GM21526 (cell line): ENCODE measurements at regions not wholly inside any gene's neighbourhood (a gene's known extent, or its start where the extent isn't known, plus 50 kb on each side); places are given as distances from the start of the nearest gene placed in this dataset.

Source experiments
- ATAC-seq: cut with Tn5 transposase; IDR thresholded peaks from one replicate; pipeline ENCODE4 v1.9.1; 2021; ENCODE audit warnings: moderate library complexity; ENCODE audit not compliant: unreplicated experiment, low FRiP score

DNA sequence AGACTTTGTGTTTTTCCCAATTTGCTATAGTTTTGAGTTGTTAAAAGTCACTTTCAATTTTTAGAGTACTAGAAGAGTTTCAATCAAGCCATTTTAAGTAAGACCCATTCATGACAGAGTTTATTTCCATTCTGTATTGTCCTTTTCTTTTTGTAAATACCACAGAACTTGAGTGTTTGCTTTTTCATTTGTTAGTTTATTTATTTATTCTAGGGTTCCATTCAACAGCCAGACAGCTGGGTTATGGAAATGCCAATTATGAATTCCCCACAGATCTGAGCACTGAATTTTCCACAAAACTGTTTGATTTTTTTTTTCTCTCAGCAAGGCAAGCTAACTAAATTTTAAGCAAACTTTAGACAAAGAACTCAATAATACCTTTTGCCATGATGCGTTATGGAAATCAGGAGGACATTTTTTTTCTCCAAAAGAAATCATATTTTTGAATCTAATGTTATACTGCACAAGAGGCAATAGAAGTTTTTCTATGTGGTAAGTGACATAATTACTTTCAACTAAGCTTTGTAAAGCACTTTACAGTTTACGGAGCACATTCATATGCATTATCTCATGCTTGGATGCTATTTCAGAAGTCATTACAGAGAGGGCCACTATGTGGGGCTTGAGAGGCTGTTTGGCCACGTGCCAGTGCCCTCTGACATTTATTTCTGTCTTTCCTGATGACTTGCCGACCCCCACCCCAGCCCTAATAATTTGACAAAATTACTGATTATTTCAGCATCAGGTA, 181.5 kb downstream of the VRK1 start:
- ATAC-seq = no peak

DNA sequence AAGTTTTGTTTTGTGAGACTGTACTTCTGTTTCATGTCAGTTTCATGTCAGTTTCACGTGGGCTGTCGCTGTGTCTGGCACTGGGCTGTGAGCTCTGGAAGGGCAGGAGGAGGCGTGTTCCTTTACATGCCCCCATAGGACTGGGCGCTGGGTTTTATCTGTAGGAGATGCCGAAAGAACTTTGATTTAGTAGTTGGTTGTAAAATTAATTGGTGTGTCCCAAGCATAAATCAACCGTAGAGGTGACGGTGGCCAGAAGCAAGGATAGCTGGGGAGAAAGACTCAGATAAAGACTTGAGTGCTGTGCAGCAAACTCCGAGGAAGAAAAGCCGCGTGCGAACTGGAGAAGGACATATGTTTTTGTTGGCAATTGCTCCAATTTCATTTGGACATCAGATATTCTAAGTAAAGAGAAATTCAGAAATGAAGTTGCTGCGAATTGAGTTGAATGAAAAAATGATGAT, 182.5 kb downstream of the VRK1 start:
- no peak for ATAC-seq

DNA sequence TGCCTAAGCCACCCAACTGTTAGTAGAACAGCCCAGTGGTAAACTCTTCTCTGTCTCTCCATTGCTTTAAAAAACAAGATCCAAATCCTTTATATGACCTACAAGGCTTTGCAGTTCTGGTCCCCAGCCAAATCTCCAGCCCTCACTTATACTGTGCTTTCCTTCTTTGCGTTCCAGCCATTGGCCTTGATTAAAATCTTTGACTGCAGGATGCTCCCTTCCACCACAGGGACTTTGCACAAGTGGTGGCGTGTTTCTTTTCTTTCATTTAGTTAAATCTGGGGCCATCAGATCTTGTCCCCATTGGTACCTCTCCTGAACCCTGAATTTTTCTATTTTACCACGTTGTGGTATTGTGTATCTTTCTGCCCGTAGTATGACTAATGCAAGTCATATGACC, 183.7 kb downstream of the VRK1 start:
- ATAC-seq = no peak

DNA sequence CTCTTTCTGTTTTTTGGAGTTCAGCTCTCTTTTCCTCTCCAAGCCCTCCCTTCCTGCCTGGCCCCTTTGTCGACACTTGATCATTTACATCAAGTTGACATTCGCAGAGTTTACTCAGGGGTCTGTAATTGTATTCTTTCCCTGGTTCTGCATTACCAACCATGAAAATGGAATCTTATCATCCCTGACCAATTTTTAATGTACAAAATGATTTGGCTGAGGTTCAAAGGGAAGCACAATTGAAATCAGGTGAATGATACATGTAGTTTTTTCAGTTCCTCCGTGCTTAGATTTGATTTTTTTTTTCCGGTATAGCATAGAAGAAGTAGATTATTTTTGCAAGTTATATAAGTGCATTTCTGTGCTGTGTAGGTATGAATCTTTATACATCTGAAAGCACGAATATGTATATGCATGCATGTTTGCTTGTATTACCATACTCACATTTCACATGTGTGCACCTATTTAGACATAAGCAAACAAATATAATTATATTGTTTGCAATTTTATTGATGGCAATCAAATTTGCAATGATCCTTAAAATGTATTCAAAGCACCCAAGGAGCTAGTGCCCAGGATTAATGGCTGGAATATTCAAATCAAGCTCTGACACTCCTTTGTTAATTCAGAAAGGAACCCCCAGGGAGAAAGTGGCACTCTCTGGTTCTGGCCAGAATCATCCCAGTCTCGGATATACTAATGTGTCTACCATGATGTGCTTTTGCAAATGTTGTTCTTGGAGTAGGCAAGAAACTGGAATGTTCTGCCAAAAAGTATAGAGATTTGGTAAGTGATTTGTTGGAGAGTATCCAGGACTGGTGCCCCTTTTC, 189.3 kb downstream of the VRK1 start:
- ATAC-seq = no peak

DNA sequence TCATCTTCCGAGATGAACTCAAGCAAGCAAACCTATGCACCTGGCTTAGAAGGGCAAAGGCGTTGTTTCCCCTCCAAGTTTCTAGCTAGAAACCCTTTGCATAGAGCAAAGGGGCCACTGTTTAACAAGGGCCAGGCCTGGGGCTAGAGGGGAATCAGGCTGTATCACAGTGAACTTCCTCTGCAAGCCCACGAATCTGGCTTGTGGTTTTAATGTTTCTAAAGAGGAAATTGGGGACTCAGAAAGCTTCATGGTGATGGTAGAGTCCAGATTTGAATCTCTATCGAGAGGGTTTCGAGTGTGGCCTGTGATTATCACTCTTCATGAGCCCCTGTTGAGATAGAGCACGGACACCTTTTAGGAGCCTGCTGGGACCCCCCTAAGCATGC, 189.9 kb downstream of the VRK1 start:
- ATAC-seq = no peak

DNA sequence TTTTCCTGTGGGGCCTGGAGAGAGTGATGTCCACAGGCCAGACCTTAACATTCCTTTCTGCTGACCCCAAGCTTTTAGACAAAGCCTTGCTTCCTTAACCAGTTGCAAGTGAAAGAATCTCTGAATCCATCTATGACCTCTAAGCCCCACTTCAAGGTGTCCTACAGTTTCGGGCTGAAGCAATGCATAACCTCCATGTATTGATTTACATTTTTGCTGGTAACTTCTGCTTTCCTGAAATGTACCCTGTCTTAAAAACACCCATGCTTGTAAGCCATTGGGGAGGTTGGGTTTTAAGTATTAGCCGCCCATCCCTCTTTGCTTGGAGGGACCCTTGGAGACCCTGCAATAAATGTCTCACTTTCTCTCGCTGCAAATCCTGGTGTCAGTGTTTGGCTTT, 190.6 kb downstream of the VRK1 start:
- no peak for ATAC-seq

DNA sequence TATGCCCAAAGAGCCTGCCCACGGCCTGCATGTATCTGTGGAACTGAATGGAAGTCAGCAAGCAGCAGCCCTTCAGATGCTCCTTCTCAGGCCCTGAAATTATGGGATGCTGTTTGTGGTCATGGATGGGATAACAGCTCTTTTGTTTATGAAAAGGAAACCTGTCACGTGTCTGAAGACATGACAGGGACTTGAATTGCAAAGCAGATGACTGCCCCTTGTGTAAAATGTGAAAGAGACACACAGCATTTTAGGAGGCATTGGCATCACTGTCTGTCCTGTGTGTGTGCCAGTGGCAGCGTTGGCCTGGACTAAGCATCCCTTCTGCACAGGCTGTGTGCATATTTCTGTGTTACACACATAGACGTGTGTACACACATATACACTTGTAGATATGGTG, 192.1 kb downstream of the VRK1 start:
- ATAC-seq = no peak

DNA sequence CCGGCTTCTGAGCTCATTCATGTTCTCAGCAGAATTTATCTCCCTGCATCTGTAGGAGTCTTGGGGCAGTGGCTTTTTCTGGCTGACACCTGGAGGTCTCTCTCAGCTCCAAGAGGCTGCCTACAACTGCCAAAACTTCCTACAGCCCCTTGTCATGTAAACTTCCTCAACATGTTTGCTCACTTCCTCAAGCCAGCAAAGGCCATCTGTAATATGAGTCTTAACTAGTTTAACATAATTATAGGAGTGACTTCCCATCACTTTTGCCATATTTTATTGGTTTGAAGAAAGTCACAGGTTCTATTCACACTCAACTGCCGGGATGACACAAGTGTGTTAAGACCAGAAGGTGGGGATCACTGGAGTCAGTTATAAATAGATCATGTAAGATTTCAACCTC, 194.0 kb downstream of the VRK1 start:
- no peak for ATAC-seq

DNA sequence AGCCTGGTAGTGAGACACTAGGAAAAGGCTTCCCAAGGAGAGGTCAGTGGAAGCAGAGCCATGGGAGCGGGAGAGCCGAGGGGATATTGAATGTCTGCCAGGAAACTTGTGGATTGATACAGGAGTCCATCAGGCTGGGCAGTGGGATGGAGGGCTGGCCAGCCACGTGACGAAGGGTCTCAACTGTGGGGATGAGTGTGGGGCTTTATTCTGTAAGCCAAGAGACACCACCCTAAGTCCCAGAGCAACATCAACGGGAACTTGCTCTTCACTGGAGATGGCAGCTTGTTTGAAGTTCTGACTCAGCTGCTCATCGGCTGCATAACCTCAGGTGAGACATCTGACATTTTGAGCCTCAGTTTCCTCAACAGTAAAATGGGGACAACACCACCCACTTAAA, 197.8 kb downstream of the VRK1 start:
- no peak for ATAC-seq

DNA sequence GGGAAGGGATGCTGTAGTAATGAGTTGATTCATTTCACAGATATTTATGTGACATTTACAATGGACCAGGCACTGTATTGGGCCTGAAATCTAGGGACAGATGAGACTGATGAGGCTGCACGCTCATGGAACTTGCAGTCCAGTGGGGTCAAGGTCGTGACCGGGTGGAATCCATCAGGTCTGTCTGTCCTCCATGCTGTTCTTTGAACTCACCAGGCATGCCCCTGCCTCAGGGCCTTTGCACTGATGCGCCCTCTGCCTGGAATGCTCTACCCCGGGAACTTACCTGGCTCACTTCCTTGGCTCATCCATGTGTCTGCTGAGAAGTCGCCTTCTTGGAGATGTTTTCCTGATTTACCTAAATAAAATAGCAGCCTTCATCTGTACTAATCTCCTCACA, 200.1 kb downstream of the VRK1 start:
- no peak for ATAC-seq

DNA sequence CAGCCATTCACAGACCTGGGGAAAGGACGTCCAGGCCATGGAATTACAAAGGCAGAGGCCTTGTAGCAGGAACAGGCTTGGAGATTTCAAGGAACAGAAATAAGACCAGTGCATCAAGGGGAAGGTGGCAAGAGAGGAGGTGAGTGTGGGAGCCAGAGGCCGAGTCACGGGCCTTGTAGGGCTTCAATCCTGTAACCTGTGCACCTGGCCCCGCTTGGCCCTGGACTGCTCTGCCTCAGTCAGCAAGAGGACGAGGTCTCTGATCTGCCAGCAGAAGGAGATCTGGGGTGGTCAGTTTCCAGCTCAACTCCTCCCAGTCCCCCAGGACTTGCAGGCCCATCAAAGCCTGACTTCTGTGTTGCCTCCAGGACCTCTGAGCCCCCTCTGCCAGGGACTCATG, 200.8 kb downstream of the VRK1 start:
- ATAC-seq = no peak

DNA sequence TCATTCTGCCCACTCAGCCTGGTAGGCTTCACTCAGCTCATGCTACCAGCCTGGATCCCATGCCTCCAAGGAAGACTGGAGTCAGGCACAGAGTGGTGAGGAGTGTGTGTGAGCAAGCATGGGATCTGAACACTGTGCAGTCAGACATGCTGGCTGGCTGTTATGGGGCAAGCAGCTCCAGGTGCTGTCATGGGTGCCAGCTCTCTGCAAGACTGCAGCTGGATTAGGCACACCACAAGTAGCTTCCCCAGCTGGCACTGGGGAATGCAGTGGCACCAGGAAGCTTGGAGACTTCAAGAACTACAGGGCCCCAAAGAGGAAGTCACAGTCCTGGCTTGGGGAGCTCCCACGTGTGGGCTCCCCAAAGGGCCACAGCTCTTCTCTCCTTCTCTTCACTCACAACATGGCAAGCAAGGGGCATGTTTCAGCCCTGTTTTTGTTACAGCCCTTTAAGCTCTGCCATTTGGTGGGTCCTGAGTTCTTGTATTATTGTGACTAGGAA, 202.5 kb downstream of the VRK1 start:
- ATAC-seq = no peak

DNA sequence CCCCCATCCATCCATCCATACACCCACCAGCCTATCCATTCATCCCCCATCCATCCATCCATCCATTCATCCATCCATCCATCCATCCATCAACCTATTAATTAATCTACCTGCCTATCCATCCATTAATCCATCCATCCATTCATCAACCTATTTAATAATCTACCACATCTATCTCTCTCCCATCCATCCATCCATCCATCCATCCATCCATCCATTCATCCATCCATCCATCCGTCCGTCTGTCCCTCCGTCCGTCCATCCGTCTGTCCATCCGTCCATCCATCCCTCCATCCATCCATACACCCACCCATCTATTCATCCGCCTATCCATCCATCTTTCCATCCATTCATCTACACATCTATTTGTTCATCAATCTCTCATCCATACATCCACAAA, 205.3 kb downstream of the VRK1 start:
- no peak for ATAC-seq

DNA sequence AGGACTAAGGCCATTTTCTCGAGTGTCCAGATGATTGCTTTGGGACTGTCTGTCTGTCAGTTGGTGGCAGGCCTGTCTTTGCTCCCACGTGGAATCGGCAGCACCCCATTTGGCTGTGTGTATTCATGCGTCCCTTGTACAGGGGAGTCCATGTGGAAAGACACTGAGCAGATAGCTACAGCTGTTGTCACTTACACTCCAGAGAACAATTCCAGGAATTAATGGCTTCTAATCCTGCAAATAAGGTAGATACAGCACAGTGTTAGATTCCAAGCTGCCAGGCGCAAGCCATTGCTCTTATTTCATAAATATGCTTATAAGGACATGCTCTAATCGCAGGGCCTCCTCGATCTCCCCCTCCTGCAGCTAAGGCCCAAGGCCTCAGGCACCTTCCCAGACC, 208.8 kb downstream of the VRK1 start:
- ATAC-seq = no peak

DNA sequence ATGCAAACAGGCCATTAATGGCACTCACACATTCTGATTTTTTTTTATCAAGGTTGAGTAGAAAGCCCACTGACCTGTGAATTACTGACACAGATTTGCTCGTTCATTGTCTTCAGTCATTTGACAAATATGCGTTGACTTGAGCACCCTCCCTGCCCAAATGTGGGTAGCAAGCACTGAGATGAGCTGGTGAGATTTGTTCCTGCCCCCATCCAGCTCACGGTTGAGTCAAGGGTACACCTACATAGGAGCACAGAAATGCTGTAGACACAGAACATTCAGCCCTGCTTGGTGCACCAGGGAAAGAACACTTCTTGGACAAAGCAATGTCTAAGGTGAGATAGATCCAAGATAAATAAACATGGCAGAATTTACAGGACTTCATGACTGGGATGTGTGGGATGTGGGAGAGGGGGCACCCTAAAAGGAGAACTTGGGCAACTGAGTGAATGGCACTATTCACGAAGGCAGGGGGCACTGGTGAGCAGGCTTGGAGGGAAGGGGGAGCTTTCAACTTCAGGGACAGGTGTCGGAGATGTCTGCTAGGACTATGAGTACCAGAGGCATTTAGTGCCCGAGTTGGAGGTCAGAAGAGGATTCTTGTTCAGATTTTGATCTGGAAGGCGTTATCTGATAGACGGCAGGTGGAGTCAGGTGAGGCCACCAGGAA, 213.4 kb downstream of the VRK1 start:
- no peak for ATAC-seq

DNA sequence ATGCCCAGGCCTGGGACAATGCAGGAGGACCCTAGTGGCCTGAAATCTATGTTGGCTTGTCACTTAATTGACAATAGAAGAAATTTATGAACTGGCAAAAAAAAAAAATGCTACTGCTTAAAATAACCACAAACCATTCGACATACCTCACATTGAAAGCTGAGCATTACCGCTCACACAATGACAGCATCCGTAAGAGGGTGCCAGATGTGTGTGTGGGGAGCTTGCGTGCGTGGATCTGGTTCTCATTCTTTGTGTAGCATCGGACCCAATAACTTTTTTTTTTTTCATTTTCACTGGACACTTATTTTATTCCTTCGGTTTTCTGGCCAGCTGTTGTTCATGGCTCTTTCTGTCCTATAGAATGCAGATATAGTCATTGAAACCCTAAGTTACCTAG, 216.7 kb downstream of the VRK1 start:
- ATAC-seq = no peak

DNA sequence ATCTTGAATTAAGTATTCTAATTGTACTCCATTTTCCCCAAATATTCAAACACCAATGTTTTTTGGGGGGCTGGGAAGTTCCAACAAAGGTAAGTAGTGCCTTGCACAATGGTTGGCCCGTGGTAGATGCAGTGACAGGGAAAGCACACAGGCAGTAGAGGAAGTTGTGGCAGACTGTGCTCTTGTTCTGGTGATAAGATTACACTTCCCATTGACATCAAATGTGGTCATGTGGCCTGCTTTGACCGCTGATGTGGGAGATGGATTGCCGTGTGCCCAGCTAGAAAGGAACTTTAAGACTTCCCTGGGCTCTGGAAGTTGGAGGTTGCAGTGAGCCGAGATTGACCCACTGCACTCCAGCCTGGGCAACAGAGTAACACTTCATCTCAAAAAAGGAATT, 223.8 kb downstream of the VRK1 start:
- no peak for ATAC-seq

DNA sequence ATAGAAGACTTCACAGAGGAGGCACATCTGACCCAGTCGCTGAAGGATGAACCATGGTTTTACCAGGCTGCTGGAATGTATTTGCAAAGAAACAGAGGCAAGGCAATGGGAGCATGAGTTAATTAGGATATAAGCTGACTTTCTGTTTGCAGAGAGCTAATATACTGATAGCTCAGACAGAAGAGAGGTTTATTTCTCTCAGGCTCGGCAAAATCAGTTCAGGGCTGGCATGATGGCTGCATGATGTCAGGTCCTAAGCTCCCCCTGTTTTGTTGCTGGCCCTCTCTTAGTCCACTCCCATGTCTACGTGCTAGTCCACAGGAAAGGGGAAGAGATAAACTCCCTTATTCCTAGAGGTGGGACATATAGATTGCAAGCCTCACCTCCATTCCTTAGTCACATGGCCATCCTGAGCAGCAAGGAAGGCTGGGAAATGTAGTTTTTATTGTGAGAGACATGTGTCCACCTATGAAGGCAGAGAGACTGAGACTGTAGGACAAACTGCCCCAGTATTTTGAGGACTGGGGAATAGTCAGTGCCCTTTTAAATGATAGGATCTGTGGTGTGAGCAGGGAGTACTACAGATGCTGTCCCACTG, 224.5 kb downstream of the VRK1 start:
- ATAC-seq = no peak

DNA sequence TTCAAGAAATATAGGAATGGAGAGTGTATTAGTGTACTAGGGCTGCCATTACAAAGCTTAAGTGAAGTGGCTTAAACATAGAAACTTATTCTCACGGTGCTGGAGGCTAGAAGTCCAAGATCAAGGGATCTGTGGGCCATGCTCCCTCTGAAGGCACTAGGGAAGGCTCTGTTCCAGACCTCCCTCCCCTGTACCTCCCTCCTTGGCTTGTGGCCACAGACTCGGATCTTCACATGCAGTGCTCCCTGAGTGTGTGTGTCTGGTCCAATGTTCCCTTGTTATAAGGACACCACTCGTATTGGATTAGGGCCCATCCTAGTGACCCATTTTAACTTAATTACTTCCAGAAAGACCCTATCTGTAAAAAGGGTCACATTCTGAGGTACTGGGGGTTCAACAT, 225.6 kb downstream of the VRK1 start:
- no peak for ATAC-seq

DNA sequence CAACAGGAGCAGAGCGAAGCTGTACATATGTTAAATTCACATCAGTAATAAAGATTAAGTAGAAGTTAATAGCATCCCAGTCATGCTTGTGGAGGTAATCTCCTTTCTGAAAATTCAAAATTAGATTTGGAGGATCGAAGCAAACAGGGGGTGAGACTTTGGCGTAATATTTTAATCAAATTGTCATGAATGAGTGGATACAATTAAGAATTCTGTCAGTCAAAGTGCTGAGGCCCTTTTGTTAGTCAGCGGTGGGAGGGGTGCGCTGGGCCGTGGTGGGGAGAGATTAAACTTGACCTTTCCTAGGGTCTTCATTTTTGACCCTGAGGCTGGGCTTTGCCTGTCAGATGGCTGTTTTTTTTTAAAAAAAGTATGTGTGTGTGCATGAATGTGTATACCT, 226.7 kb downstream of the VRK1 start:
- ATAC-seq = no peak

DNA sequence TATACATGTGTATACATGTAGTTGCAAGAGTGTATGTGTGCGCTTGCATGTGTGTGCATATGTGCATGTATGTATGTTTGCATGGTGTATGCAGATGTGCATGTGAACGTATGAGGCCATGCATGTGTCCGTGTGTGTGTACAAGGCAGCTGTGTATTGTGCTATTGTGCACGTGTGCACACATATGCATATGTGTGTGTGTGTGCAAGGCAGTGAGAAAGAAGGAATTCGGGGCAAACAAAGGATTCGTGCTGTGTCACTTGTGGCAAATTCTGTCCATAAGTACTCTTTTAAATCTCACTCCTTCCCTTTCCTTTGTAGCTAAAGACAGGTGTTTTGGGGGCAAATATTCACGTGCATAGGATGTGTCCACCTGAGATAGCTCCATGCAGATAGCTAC, 227.1 kb downstream of the VRK1 start:
- ATAC-seq = no peak
